Erythroblast (primary cell): ENCODE measurements at regions not wholly inside any gene's neighbourhood (a gene's known extent, or its start where the extent isn't known, plus 50 kb on each side); places are given as distances from the start of the nearest gene placed in this dataset.

ENCODE experiments used
- GATA1 ChIP-seq: IDR thresholded peaks from 2 replicates; pipeline ENCODE4 v1.6.1; 2011; ENCODE audit warnings: low read depth, mild to moderate bottlenecking, control low read depth, low read length, moderate library complexity
- POLR2A ChIP-seq: IDR thresholded peaks from 2 replicates; pipeline ENCODE4 v1.6.1; 2011; ENCODE audit warnings: mild to moderate bottlenecking, low read length

GRCh38 chr3:80521081-80521480 lies 753.3 kb upstream of the ROBO1 start:
- TF ChIP-seq POLR2A (no peak), GATA1 (no peak)
